Lower lobe of right lung (tissue), 2 donors: ENCODE measurements at regions not wholly inside any gene's neighbourhood (a gene's known extent, or its start where the extent isn't known, plus 50 kb on each side); places are given as distances from the start of the nearest gene placed in this dataset.

ENCODE experiments used
- ATAC-seq, 2 donors: fragments of 200-7000 bp; cut with Tn5 transposase; one replicate each; pipeline ENCODE4 v1.9.1; 2020 to 2022; ENCODE audit warnings: mild to moderate bottlenecking in 2 of 2, moderate library complexity in 2 of 2
- DNase-seq: peaks from one replicate; pipeline ENCODE4 v3.0.0-alpha.2; 2020
- H3K27ac ChIP-seq: fragments of 200-600 bp; one replicate; pipeline ENCODE4 v1.8.0; 2022
- H3K27me3 ChIP-seq: fragments of 200-600 bp; one replicate; pipeline ENCODE4 v1.8.0; 2022; ENCODE audit warnings: low read depth
- H3K36me3 ChIP-seq: fragments of 200-600 bp; one replicate; pipeline ENCODE4 v1.8.0; 2022; ENCODE audit warnings: mild to moderate bottlenecking
- H3K4me1 ChIP-seq: fragments of 200-600 bp; one replicate; pipeline ENCODE4 v1.8.0; 2022
- H3K4me3 ChIP-seq: fragments of 200-600 bp; one replicate; pipeline ENCODE4 v1.8.0; 2022; ENCODE audit warnings: mild to moderate bottlenecking
- H3K9me3 ChIP-seq: fragments of 200-600 bp; one replicate; pipeline ENCODE4 v1.8.0; 2022
- CTCF ChIP-seq: fragments of 200-600 bp; IDR thresholded peaks from one replicate; pipeline ENCODE4 v1.8.0; 2022; ENCODE audit warnings: antibody characterized with exemption, mild to moderate bottlenecking
- intact Hi-C: fragments of 100-400 bp; cut with DNase I; formaldehyde crosslinking; loops from one replicate; pipeline ENCODE4 v1.11.0; 2022
- donor health status: DM: no; HTN: yes; CAD: no; lungs with severe emphysema.

DNA sequence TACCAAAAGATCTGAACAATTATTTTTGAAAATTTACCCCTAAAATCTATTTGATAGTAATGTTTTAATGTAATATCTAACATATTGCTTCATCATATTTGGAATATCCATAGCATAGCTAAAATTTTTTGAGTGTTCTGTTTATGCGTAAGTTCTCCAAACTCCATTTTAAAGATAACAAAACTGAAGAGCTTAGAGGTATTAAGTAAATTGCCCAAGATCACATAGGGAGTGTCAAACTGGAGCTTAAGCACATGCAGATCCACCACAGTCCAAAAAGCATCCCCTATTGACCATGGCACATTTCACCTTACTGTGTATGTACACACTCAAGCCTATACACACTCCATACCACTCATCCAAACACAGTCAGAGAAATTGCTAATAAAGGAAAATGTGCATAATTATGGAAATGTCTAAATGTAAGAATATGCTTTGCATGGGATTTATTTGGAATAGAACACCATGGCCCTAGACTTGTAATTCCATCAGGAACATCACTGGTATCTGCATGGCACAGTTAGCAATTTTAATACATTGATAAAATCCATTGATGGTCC, 85.2 kb upstream of the TGFBR2 start:
- Histone ChIP-seq H3K27me3 (no peaks in the 10 kb centered on the region), H3K36me3 (no peaks in the 10 kb centered on the region), H3K9me3 (no peaks in the 10 kb centered on the region), H3K4me3 (no peak overlapping the region), H3K27ac (peak overlapping the region; percentile 69), H3K4me1 (peaks cover 61% of the 10 kb centered on the region)
- intact Hi-C loops: no loop called here
- ATAC-seq (no peak), DNase-seq (no peak)
- TF ChIP-seq CTCF: no peak

- ATAC-seq: no peak
- no peaks in the 10 kb centered on the region for H3K9me3 ChIP-seq
These were observed 83.9 kb upstream of the TGFBR2 start for GRCh38 chr3:30522476-30522875.

GRCh38 chr3:30523366-30523765, 83.0 kb upstream of the TGFBR2 start:
- intact Hi-C loops: no loop called here
- Histone ChIP-seq H3K27me3 (no peaks in the 10 kb centered on the region), H3K4me3 (no peak overlapping the region), H3K36me3 (no peaks in the 10 kb centered on the region), H3K27ac (peak overlapping the region; percentile 25), H3K4me1 (peaks cover 43% of the 10 kb centered on the region), H3K9me3 (no peaks in the 10 kb centered on the region)
- no peak for TF ChIP-seq CTCF
- ATAC-seq (no peak), DNase-seq (no peak)

More at GRCh38 chr3:30522476-30522875, 83.9 kb upstream of the TGFBR2 start:
- TF ChIP-seq CTCF: no peak
- no peaks in the 10 kb centered on the region for H3K27me3 ChIP-seq
- H3K36me3 ChIP-seq: no peaks in the 10 kb centered on the region
- intact Hi-C loops: no loop called here
- no peak overlapping the region for H3K4me3 ChIP-seq
- H3K27ac ChIP-seq: no peak overlapping the region
- DNase-seq: no peak
- H3K4me1 ChIP-seq: peaks cover 52% of the 10 kb centered on the region

GRCh38 chr3:30524357-30525040, 81.9 kb upstream of the TGFBR2 start:
- Histone ChIP-seq H3K4me3 (no peak overlapping the region), H3K27ac (no peak overlapping the region), H3K36me3 (no peaks in the 10 kb centered on the region), H3K27me3 (no peaks in the 10 kb centered on the region), H3K4me1 (peaks cover 31% of the 10 kb centered on the region), H3K9me3 (no peaks in the 10 kb centered on the region)
- no peak for TF ChIP-seq CTCF
- peak in 1 of 2 donors; percentile 55 for ATAC-seq
- intact Hi-C loops: no loop called here
- DNase-seq: no peak

GRCh38 chr3:30526031-30526430, 80.4 kb upstream of the TGFBR2 start:
- no peaks in the 10 kb centered on the region for H3K27me3 ChIP-seq
- DNase-seq (no peak), ATAC-seq (peak; percentile 56 to 82)
- H3K4me1 ChIP-seq: peaks cover 20% of the 10 kb centered on the region
- no peak for TF ChIP-seq CTCF
- no peak overlapping the region for H3K27ac ChIP-seq
- intact Hi-C loops: no loop called here
- H3K4me3 ChIP-seq: no peak overlapping the region
- H3K36me3 ChIP-seq: no peaks in the 10 kb centered on the region
- H3K9me3 ChIP-seq: no peaks in the 10 kb centered on the region
